Stomach (tissue), 4 donors: ENCODE measurements at regions not wholly inside any gene's neighbourhood (a gene's known extent, or its start where the extent isn't known, plus 50 kb on each side); places are given as distances from the start of the nearest gene placed in this dataset.

Source experiments
- CTCF ChIP-seq, 7 experiments: fragments of 450-650 bp in 4 of 7; fragments of 200-600 bp in 3 of 7; sonication (generic) in 3 of 7; IDR thresholded peaks; one replicate each; pipeline ENCODE4 v1.5.1; 2016 to 2019; ENCODE audit warnings: antibody characterized with exemption in 7 of 7, control low read depth in 2 of 7, mild to moderate bottlenecking in 1 of 7
- EP300 ChIP-seq: sonication (generic); formaldehyde crosslinking; IDR thresholded peaks from one replicate; pipeline ENCODE4 v1.6.1; 2017; ENCODE audit warnings: antibody characterized with exemption

GRCh38 chr2:119082821-119083400 lies 75.6 kb downstream of the C1QL2 start:
- TF ChIP-seq CTCF (IDR thresholded peaks at IDR 0.05) (no peak), EP300 (no peak)
